KG1 (cell line): ENCODE measurements at regions not wholly inside any gene's neighbourhood (a gene's known extent, or its start where the extent isn't known, plus 50 kb on each side); places are given as distances from the start of the nearest gene placed in this dataset.

Source experiments
- DNase-seq: peaks from one replicate; lab custom pipeline; 2025; lab: John Stamatoyannopoulos, UW

- no peak for DNase-seq
Observed at GRCh38 chr5:56587381-56588130, 227.8 kb upstream of the MAP3K1 start.

- no peak for DNase-seq
Observed at GRCh38 chr5:56585999-56586691, 229.2 kb upstream of the MAP3K1 start.

- no peak for DNase-seq
Observed at GRCh38 chr5:56585461-56585860, 229.9 kb upstream of the MAP3K1 start.

- no peak for DNase-seq
Observed at GRCh38 chr5:56581426-56581825, 233.9 kb upstream of the MAP3K1 start.

GRCh38 chr5:56580864-56581263, 234.5 kb upstream of the MAP3K1 start:
- no peak for DNase-seq

GRCh38 chr5:56575821-56576220, 239.5 kb upstream of the MAP3K1 start:
- no peak for DNase-seq

GRCh38 chr5:56574778-56575177, 240.6 kb upstream of the MAP3K1 start:
- no peak for DNase-seq

GRCh38 chr5:56569566-56569965, 245.8 kb upstream of the MAP3K1 start:
- no peak for DNase-seq

- no peak for DNase-seq
Observed at GRCh38 chr5:56569076-56569475, 246.3 kb upstream of the MAP3K1 start.

GRCh38 chr5:56567278-56567677, 248.1 kb upstream of the MAP3K1 start:
- DNase-seq: no peak

GRCh38 chr5:56566374-56567249, 248.7 kb upstream of the MAP3K1 start:
- no peak for DNase-seq

GRCh38 chr5:56565644-56566043, 249.7 kb upstream of the MAP3K1 start:
- DNase-seq: no peak

GRCh38 chr5:56565283-56565615, 250.1 kb upstream of the MAP3K1 start:
- DNase-seq: no peak

- DNase-seq: no peak
Observed at GRCh38 chr5:56564541-56565282, 250.6 kb upstream of the MAP3K1 start.

GRCh38 chr5:56561455-56561854, 253.9 kb upstream of the MAP3K1 start:
- DNase-seq: no peak

GRCh38 chr5:56558131-56558745, 257.1 kb upstream of the MAP3K1 start:
- DNase-seq: no peak

GRCh38 chr5:56557198-56557597, 258.2 kb upstream of the MAP3K1 start:
- no peak for DNase-seq

GRCh38 chr5:56552612-56553268, 262.6 kb upstream of the MAP3K1 start:
- DNase-seq: no peak

GRCh38 chr5:56550227-56550626, 265.1 kb upstream of the MAP3K1 start:
- no peak for DNase-seq

GRCh38 chr5:56549096-56549886, 266.1 kb upstream of the MAP3K1 start:
- no peak for DNase-seq
